Mucosa of descending colon (tissue), 3 donors: ENCODE measurements at regions not wholly inside any gene's neighbourhood (a gene's known extent, or its start where the extent isn't known, plus 50 kb on each side); places are given as distances from the start of the nearest gene placed in this dataset.
"Not testable (repeated sequence)": the region's sequence is repeated elsewhere in the genome, so short reads cannot be mapped to it uniquely, and the experiment has no call there.

ENCODE experiments used
- ATAC-seq: fragments of 200-7000 bp; cut with Tn5 transposase; one replicate; pipeline ENCODE4 v1.9.1; 2020; ENCODE audit warnings: mild to moderate bottlenecking, moderate library complexity
- DNase-seq, 3 donors: peaks; one replicate each; pipeline ENCODE4 v3.0.0-alpha.2; 2020
- H3K36me3 ChIP-seq: fragments of 200-600 bp; one replicate; pipeline ENCODE4 v1.8.0; 2021; ENCODE audit warnings: low read depth, mild to moderate bottlenecking
- H3K4me1 ChIP-seq: fragments of 200-600 bp; one replicate; pipeline ENCODE4 v1.8.0; 2021; ENCODE audit warnings: low read depth, mild to moderate bottlenecking
- H3K4me3 ChIP-seq: fragments of 200-600 bp; one replicate; pipeline ENCODE4 v1.8.0; 2021; ENCODE audit warnings: mild to moderate bottlenecking
- H3K9me3 ChIP-seq: fragments of 200-600 bp; one replicate; pipeline ENCODE4 v1.8.0; 2021; ENCODE audit warnings: mild to moderate bottlenecking
- intact Hi-C, 2 donors: fragments of 100-400 bp; cut with DNase I in 1 of 2; cut with micrococcal nuclease in 1 of 2; formaldehyde crosslinking; loops; one replicate each; pipeline versions ENCODE4 v1.11.0 to v1.11.1; 2022; cut with DNase I, micrococcal nuclease
- TF ChIP-seq, protein P1 (sequence below): fragments of 200-600 bp; IDR thresholded peaks from one replicate; pipeline ENCODE4 v1.8.0; 2022; ENCODE audit warnings: antibody characterized with exemption, mild to moderate bottlenecking
- donor health status: DM: no; HTN: no; CAD: no; lungs with moderate emphysema.
- donor health status: DM: no; HTN: no; CAD: no.
- donor health status: DM: no; HTN: yes; CAD: no.

DNA sequence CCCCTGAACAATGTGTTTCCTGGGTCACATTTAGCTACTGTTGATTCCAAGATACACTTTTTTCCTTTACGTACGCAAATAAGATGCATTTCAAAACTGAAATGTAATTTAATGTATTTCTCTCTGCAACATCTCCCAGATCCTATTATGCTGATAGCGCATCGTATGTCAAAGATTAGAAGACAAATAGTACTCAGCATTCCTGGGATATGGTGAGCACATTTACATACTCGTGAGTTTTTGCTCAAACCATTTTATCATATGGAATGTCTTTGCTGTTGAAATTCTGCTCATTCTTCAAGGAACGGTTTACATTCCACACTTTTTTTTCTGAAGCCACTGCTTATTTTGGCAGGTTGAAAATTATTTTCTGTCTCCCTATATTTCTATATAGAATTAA, 221.4 kb downstream of the OXSM start:
- DNase-seq (no peak), ATAC-seq (no peak)
- TF ChIP-seq, protein P1, sequence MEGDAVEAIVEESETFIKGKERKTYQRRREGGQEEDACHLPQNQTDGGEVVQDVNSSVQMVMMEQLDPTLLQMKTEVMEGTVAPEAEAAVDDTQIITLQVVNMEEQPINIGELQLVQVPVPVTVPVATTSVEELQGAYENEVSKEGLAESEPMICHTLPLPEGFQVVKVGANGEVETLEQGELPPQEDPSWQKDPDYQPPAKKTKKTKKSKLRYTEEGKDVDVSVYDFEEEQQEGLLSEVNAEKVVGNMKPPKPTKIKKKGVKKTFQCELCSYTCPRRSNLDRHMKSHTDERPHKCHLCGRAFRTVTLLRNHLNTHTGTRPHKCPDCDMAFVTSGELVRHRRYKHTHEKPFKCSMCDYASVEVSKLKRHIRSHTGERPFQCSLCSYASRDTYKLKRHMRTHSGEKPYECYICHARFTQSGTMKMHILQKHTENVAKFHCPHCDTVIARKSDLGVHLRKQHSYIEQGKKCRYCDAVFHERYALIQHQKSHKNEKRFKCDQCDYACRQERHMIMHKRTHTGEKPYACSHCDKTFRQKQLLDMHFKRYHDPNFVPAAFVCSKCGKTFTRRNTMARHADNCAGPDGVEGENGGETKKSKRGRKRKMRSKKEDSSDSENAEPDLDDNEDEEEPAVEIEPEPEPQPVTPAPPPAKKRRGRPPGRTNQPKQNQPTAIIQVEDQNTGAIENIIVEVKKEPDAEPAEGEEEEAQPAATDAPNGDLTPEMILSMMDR: no peak
- Histone ChIP-seq H3K9me3 (peaks cover 8% of the 10 kb centered on the region), H3K4me3 (no peak overlapping the region), H3K36me3 (no peaks in the 10 kb centered on the region), H3K4me1 (no peaks in the 10 kb centered on the region)
- intact Hi-C loops: no loop called here

DNA sequence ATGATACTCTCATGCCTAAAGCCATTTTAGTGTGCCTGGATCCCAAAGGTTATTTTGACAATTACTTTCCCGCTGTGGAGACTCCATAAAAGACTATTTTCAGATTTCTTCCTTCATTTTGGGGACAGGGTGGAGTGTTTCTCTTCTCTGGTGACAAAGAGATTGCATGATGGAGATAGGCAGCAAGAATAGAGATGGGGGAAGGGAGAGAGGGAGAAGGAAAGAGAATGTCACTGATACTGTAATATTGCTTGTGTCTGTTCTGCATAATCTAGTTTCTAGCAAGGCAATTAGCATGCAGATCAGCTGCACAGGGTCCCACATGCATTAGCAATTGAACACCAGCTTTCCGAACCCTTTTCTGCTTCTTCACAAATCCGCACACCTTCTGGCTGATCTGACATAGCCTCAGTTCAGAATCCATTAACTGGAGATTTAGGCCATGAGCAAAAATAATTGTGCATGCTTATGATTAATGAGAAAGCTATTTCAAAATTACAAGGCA, 222.4 kb downstream of the OXSM start:
- peaks cover 8% of the 10 kb centered on the region for H3K9me3 ChIP-seq

DNA sequence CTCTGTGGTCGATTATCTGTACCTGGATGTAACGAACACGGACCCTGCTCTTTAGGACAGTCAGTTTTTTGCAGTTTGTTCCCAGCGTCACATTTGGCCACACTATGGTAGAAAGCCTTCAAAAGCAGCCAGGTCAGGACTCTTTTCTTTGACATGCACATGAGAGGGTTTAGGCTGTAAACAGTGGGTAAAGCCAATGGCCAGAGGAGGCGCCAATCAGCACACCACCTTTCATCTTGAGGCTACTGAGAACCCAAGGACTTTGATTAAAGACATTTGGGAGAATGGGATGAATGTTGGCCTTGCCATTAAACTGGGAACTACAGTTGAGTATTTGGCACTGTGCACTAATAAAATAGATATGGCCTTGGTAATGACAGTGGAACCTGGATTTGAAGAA, 225.9 kb downstream of the OXSM start:
- no peaks in the 10 kb centered on the region for H3K36me3 ChIP-seq
- intact Hi-C loops: no loop called here
- peaks cover 3% of the 10 kb centered on the region for H3K9me3 ChIP-seq
- DNase-seq (no peak), ATAC-seq (no peak)
- H3K4me1 ChIP-seq: no peaks in the 10 kb centered on the region
- no peak overlapping the region for H3K4me3 ChIP-seq
- TF ChIP-seq, protein P1: no peak

More for the DNA sequence above, 222.4 kb downstream of the OXSM start:
- DNase-seq (no peak), ATAC-seq (no peak)
- Histone ChIP-seq H3K4me3 (no peak overlapping the region), H3K4me1 (no peaks in the 10 kb centered on the region), H3K36me3 (no peaks in the 10 kb centered on the region)
- intact Hi-C loops: no loop called here
- TF ChIP-seq, protein P1: no peak

DNA sequence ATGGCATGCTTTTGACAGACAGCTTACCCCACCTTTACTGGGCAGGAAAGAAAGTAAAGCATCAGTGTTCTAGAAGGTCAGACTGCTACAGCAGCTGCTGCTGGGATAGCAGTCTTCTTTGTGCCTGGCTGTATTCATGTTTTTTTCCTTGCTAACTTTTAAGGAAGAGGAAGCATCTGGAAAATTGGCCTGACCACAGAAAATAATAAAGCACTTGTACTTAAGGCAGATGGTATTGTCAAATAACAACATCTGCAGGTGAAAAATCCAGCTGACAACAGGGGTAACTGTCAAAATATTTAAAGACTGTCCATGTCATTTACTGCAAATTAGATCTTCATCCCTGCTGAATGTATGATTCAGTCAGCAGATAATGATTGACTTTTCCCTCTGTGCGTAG, 229.0 kb downstream of the OXSM start:
- Histone ChIP-seq H3K4me1 (no peaks in the 10 kb centered on the region), H3K9me3 (no peaks in the 10 kb centered on the region), H3K36me3 (no peaks in the 10 kb centered on the region), H3K4me3 (no peak overlapping the region)
- TF ChIP-seq, protein P1: no peak
- intact Hi-C loops: no loop called here
- no peak for ATAC-seq
- no peak for DNase-seq

DNA sequence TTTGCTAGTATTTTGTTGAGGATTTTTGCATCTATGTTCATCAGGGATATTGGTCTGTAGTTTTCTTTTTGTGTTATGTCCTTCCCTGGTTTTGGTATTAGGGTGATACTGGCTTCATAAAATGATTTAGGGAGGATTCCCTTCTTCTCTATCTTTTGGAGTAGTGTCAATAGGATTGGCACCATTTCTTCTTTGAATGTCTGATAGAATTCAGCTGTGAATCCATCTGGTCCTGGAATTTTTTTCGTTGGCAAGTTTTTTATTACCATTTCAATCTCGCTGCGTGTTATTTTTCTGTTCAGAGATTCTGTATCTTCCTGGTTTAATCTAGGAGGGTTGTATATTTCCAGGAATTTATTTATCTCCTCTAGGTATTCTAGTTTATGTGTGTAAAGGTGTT, 234.3 kb downstream of the OXSM start:
- H3K36me3 ChIP-seq, intact Hi-C loops, H3K4me1 ChIP-seq, DNase-seq, ATAC-seq, H3K4me3 ChIP-seq: not testable (repeated sequence)
- peaks cover 17% of the 10 kb centered on the region for H3K9me3 ChIP-seq

DNA sequence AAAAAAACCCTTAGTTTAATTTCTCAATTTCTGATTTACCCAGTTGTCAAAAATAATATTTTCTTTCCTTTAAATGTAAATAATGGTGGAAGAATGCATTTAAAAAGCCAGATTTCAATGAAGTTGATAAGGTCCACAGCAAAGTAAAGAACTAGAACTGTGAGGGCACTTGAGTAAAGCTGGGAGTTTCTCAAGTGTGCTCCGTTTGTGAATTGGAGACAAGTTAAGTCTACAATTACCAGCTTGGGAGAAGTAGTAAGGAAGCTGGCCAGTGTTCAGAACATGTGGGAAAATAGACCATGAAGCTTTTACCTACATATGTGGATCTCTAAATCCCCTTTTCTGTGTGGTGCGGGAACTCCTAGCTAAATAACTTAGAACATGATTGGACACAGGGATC, 239.4 kb downstream of the OXSM start:
- intact Hi-C loops: no loop called here
- Histone ChIP-seq H3K36me3 (no peaks in the 10 kb centered on the region), H3K4me1 (no peaks in the 10 kb centered on the region), H3K4me3 (no peak overlapping the region), H3K9me3 (peaks cover 20% of the 10 kb centered on the region)
- TF ChIP-seq, protein P1: no peak
- ATAC-seq (no peak), DNase-seq (no peak)

DNA sequence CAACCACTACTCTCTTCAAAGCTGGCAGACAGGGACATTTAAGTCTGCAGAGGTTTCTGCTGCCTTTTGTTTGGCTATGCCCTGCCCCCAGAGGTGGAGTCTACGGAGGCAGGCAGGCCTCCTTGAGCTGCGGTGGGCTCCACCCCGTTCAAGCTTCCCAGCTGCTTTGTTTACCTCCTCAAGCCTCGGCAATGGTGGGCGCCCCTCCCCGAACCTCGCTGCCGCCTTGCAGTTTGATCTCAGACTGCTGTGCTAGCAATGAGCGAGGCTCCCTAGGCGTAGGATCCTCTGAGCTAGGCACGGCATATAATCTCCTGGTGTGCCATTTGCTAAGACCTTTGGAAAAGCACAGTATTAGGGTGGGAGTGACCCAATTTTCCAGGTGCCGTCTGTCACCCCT, 252.2 kb downstream of the OXSM start:
- DNase-seq, intact Hi-C loops, H3K4me3 ChIP-seq, H3K4me1 ChIP-seq, H3K36me3 ChIP-seq, ATAC-seq: not testable (repeated sequence)
- peaks cover 28% of the 10 kb centered on the region for H3K9me3 ChIP-seq
